ENCODE measurements at regions not wholly inside any gene's neighbourhood (a gene's known extent, or its start where the extent isn't known, plus 50 kb on each side); places are given as distances from the start of the nearest gene placed in this dataset.

DNA sequence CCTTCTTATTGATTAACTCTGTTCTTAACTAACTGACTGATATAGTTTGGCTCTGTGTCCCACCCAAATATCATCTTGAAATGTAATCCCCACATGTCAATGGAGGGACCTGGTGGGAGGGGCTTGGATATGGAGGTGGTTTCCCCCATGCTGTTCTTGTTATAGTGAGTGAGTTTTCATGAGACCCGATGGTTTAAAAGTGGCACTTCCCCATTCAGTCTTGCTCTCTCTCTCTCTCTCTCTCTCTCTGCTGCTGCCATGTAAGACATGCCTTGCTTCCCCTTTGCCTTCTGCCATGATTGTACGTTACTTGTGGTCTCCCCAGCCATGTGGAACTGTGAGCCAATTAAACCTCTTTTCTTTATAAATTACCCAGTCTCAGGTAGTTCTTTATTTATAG is 81.8 kb upstream of the SPACA1 start:
- H3K4me1 ChIP-seq (ENCODE audit: control insufficient read depth, extremely low read depth, insufficient read depth, low read length) = peaks cover 3% of the 10 kb centered on the region
- no peak overlapping the region for H3K27ac ChIP-seq (ENCODE audit: control insufficient read depth, insufficient read depth, low read length)
- TF ChIP-seq, protein P1, sequence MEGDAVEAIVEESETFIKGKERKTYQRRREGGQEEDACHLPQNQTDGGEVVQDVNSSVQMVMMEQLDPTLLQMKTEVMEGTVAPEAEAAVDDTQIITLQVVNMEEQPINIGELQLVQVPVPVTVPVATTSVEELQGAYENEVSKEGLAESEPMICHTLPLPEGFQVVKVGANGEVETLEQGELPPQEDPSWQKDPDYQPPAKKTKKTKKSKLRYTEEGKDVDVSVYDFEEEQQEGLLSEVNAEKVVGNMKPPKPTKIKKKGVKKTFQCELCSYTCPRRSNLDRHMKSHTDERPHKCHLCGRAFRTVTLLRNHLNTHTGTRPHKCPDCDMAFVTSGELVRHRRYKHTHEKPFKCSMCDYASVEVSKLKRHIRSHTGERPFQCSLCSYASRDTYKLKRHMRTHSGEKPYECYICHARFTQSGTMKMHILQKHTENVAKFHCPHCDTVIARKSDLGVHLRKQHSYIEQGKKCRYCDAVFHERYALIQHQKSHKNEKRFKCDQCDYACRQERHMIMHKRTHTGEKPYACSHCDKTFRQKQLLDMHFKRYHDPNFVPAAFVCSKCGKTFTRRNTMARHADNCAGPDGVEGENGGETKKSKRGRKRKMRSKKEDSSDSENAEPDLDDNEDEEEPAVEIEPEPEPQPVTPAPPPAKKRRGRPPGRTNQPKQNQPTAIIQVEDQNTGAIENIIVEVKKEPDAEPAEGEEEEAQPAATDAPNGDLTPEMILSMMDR (optimal IDR thresholded peaks at IDR 0.05 in 1 of 3, IDR thresholded peaks at IDR 0.05 in 1 of 3, conservative IDR thresholded peaks at IDR 0.05 in 1 of 3; ENCODE audit: extremely low read depth in 1 of 3, insufficient read depth in 2 of 3, low read length in 3 of 3) = no peak
- no peaks in the 10 kb centered on the region for H3K9me1 ChIP-seq (ENCODE audit: control insufficient read depth, extremely low read depth, insufficient read depth, low read length)
- H3K4me3 ChIP-seq (ENCODE audit: control insufficient read depth in 2 of 3, extremely low read depth in 1 of 3, insufficient read depth in 2 of 3, low read depth in 1 of 3, low read length in 3 of 3) = no peak overlapping the region
- no peak overlapping the region for H2AFZ ChIP-seq (ENCODE audit: control insufficient read depth, low read length)
- H3K4me2 ChIP-seq (ENCODE audit: control insufficient read depth, extremely low read depth, insufficient read depth, low read depth, low read length) = no peak overlapping the region
- no peaks in the 10 kb centered on the region for H3K36me3 ChIP-seq (ENCODE audit: control insufficient read depth in 2 of 2, extremely low read depth in 1 of 2, insufficient read depth in 2 of 2, low read length in 2 of 2)
- H3K9me3 ChIP-seq (ENCODE audit: control insufficient read depth, low read depth, low read length) = no peaks in the 10 kb centered on the region
- H4K20me1 ChIP-seq (ENCODE audit: control insufficient read depth, extremely low read depth, insufficient read depth, low read length) = no peaks in the 10 kb centered on the region
- H3K27me3 ChIP-seq (ENCODE audit: control insufficient read depth, extremely low read depth, insufficient read depth, low read length) = peaks cover 29% of the 10 kb centered on the region
- no peak for FAIRE-seq
- DNase-seq (ENCODE audit: low read depth, low spot score) = no peak
- dilution Hi-C loops (cut with MboI; ENCODE audit: extremely low pct_ligation_motif_present, low sequenced_read_pairs) = no loop called here
- no peak overlapping the region for H3K9ac ChIP-seq (ENCODE audit: control insufficient read depth, extremely low read depth, insufficient read depth, low read length)
- no peaks in the 10 kb centered on the region for H3K79me2 ChIP-seq (ENCODE audit: control insufficient read depth, insufficient read depth, low read length)

DNA sequence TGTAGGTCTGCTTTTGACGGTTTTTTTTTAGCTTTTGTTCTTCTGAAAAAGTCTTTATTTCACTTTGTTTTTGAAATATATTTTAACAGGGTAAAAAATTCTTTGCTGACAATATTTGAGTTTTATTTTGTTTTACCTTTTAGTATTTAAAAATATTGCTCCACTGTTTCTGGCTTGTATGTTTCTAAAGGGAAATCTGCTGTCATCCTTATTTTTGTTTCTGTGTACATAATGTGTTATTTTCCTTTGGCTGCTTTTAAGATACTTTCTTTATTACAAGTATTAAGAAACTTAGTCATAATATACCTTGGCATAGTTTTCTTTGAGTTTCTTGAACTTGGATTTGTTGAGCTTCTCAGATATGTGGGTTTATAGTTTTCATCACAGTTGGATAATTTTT is 88.6 kb upstream of the SPACA1 start:
- Histone ChIP-seq H3K36me3 (ENCODE audit: control insufficient read depth in 2 of 2, extremely low read depth in 1 of 2, insufficient read depth in 2 of 2, low read length in 2 of 2) (no peaks in the 10 kb centered on the region), H3K27ac (ENCODE audit: control insufficient read depth, insufficient read depth, low read length) (no peak overlapping the region), H3K27me3 (ENCODE audit: control insufficient read depth, extremely low read depth, insufficient read depth, low read length) (peaks cover 4% of the 10 kb centered on the region), H3K4me1 (ENCODE audit: control insufficient read depth, extremely low read depth, insufficient read depth, low read length) (no peaks in the 10 kb centered on the region), H3K9ac (ENCODE audit: control insufficient read depth, extremely low read depth, insufficient read depth, low read length) (no peak overlapping the region), H3K79me2 (ENCODE audit: control insufficient read depth, insufficient read depth, low read length) (no peaks in the 10 kb centered on the region), H3K9me1 (ENCODE audit: control insufficient read depth, extremely low read depth, insufficient read depth, low read length) (no peaks in the 10 kb centered on the region), H4K20me1 (ENCODE audit: control insufficient read depth, extremely low read depth, insufficient read depth, low read length) (no peaks in the 10 kb centered on the region), H3K9me3 (ENCODE audit: control insufficient read depth, low read depth, low read length) (no peaks in the 10 kb centered on the region), H3K4me2 (ENCODE audit: control insufficient read depth, extremely low read depth, insufficient read depth, low read depth, low read length) (no peak overlapping the region), H2AFZ (ENCODE audit: control insufficient read depth, low read length) (no peak overlapping the region), H3K4me3 (ENCODE audit: control insufficient read depth in 2 of 3, extremely low read depth in 1 of 3, insufficient read depth in 2 of 3, low read depth in 1 of 3, low read length in 3 of 3) (no peak overlapping the region)
- TF ChIP-seq EZH2 (IDR thresholded peaks at IDR 0.05; ENCODE audit: low read length) = no peak
- TF ChIP-seq, protein P1 (optimal IDR thresholded peaks at IDR 0.05 in 1 of 3, IDR thresholded peaks at IDR 0.05 in 1 of 3, conservative IDR thresholded peaks at IDR 0.05 in 1 of 3; ENCODE audit: extremely low read depth in 1 of 3, insufficient read depth in 2 of 3, low read length in 3 of 3) = no peak
- dilution Hi-C loops (cut with MboI; ENCODE audit: extremely low pct_ligation_motif_present, low sequenced_read_pairs) = no loop called here
- no peak for FAIRE-seq
- DNase-seq (ENCODE audit: low read depth, low spot score) = no peak
